GM12892 (cell line): ENCODE measurements at regions not wholly inside any gene's neighbourhood (a gene's known extent, or its start where the extent isn't known, plus 50 kb on each side); places are given as distances from the start of the nearest gene placed in this dataset.

ENCODE experiments used
- POLR2A ChIP-seq: IDR thresholded peaks from 2 replicates; pipeline ENCODE4 v1.6.1; 2011; ENCODE audit warnings: low read depth, low read length, control low read depth
- POLR2AphosphoS5 ChIP-seq: IDR thresholded peaks from 2 replicates; pipeline ENCODE4 v1.6.1; 2011; ENCODE audit warnings: low read depth, low read length, control low read depth
- TAF1 ChIP-seq: IDR thresholded peaks from 2 replicates; pipeline ENCODE4 v1.6.1; 2011; ENCODE audit warnings: low read depth, mild to moderate bottlenecking, control low read depth, low read length, borderline replicate concordance

DNA sequence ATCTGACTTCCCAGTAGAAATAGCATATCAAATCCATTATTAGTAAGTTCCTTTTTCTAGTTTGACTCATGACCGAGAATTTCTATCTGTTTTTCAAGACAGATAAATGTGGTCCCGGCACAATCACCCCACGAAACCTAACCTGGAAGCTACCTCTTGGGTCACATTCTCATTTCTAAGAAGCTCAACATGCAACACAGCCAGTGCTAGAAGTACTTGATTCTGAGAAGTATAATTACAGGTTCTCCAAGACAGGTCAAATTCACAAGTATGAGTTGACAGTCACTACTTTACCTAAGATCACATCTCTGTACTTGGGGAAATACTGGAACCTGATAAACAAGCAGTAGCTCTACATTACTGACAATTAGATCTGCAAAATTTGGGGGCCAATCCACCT lies 54.0 kb upstream of the PLAC1 start:
- TF ChIP-seq POLR2AphosphoS5 = no peak
- no peak for TF ChIP-seq POLR2A
- TF ChIP-seq TAF1 = no peak
